Tibial nerve (tissue), 4 donors: ENCODE measurements at regions not wholly inside any gene's neighbourhood (a gene's known extent, or its start where the extent isn't known, plus 50 kb on each side); places are given as distances from the start of the nearest gene placed in this dataset.

ENCODE experiments used
- EP300 ChIP-seq, 2 donors: sonication (generic); formaldehyde crosslinking; IDR thresholded peaks; one replicate each; pipeline ENCODE4 v1.6.1; 2017; ENCODE audit warnings: antibody characterized with exemption in 2 of 2, mild to moderate bottlenecking in 1 of 2
- TF ChIP-seq, protein P1 (sequence below), 5 experiments: fragments of 200-600 bp in 3 of 5; fragments of 450-650 bp in 2 of 5; sonication (generic) in 3 of 5; IDR thresholded peaks; one replicate each; pipeline ENCODE4 v1.5.1; 2016 to 2019; ENCODE audit warnings: antibody characterized with exemption in 5 of 5, mild to moderate bottlenecking in 3 of 5, moderate library complexity in 2 of 5

DNA sequence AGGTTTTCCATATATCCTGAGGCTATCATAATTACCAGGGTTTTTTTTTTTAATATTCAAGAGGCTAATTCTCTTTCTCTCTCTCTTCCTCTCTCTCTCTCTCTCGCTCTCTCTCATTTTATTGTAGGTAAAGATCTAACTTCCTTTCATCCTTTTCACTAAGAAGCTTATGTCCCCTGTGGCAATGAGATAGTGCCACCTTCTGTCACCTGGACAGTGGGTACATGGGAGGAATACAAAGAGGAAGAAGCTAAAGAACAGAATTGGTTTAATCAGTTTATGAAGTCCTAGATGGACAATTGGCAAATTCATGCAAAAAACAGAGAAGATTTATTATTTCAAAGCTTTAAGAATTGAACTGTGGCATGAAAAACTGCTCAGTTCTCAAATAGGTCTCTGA lies 1582.3 kb upstream of the TMEFF2 start:
- TF ChIP-seq, protein P1, sequence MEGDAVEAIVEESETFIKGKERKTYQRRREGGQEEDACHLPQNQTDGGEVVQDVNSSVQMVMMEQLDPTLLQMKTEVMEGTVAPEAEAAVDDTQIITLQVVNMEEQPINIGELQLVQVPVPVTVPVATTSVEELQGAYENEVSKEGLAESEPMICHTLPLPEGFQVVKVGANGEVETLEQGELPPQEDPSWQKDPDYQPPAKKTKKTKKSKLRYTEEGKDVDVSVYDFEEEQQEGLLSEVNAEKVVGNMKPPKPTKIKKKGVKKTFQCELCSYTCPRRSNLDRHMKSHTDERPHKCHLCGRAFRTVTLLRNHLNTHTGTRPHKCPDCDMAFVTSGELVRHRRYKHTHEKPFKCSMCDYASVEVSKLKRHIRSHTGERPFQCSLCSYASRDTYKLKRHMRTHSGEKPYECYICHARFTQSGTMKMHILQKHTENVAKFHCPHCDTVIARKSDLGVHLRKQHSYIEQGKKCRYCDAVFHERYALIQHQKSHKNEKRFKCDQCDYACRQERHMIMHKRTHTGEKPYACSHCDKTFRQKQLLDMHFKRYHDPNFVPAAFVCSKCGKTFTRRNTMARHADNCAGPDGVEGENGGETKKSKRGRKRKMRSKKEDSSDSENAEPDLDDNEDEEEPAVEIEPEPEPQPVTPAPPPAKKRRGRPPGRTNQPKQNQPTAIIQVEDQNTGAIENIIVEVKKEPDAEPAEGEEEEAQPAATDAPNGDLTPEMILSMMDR (IDR thresholded peaks at IDR 0.05), result no peak
- TF ChIP-seq EP300 (IDR thresholded peaks at IDR 0.05), result no peak
